GM12878 (cell line): ENCODE measurements at regions not wholly inside any gene's neighbourhood (a gene's known extent, or its start where the extent isn't known, plus 50 kb on each side); places are given as distances from the start of the nearest gene placed in this dataset.

Experiments
- ATF2 ChIP-seq: IDR thresholded peaks from 2 replicates; pipeline ENCODE4 v1.6.1; 2012; ENCODE audit warnings: low read length, inconsistent platforms
- BHLHE40 ChIP-seq, 2 experiments: fragments of 450-650 bp in 1 of 2; IDR thresholded peaks; 2 replicates each; pipeline ENCODE4 v1.6.1; 2011 to 2017; ENCODE audit warnings: low read depth in 2 of 2, borderline replicate concordance in 1 of 2, improper control_type of control experiment in 1 of 2, low read length in 1 of 2, mild to moderate bottlenecking in 1 of 2
- EP300 ChIP-seq, 2 experiments: fragments of 150-350 bp in 1 of 2; IDR thresholded peaks; 2 replicates each; pipeline ENCODE4 v1.6.1; 2011 to 2012; ENCODE audit warnings: low read depth in 2 of 2, low read length in 2 of 2, borderline replicate concordance in 1 of 2, improper control_type of control experiment in 1 of 2, inconsistent platforms in 1 of 2; ENCODE audit not compliant: control insufficient read depth in 1 of 2
- FOS ChIP-seq: IDR thresholded peaks from 3 replicates; pipeline ENCODE4 v1.6.1; 2011; ENCODE audit warnings: borderline replicate concordance; ENCODE audit not compliant: insufficient read length; ENCODE audit errors: extremely low read depth
- GATAD2B ChIP-seq: fragments of 450-650 bp; conservative IDR thresholded peaks from 2 replicates; pipeline ENCODE4 v1.6.1; 2017; ENCODE audit warnings: low read depth, mild to moderate bottlenecking, moderate library complexity
- HDAC6 ChIP-seq: fragments of 200-600 bp; sonication (generic); IDR thresholded peaks from one replicate; pipeline ENCODE4 v1.8.0; 2017; ENCODE audit warnings: antibody characterized with exemption; ENCODE audit not compliant: unreplicated experiment
- HDGF ChIP-seq: fragments of 450-650 bp; IDR thresholded peaks from 2 replicates; pipeline ENCODE4 v1.6.1; 2016; ENCODE audit warnings: antibody characterized with exemption
- IKZF2 ChIP-seq, 2 experiments: fragments of 450-650 bp; IDR thresholded peaks; 2 replicates each; pipeline ENCODE4 v1.6.1; 2017; ENCODE audit warnings: mild to moderate bottlenecking in 2 of 2, moderate library complexity in 2 of 2
- IRF3 ChIP-seq: fragments of 450-650 bp; IDR thresholded peaks from 2 replicates; pipeline ENCODE4 v1.6.1; 2014; ENCODE audit warnings: mild to moderate bottlenecking
- JUND ChIP-seq: IDR thresholded peaks from 2 replicates; pipeline ENCODE4 v1.6.1; 2012; ENCODE audit warnings: low read depth, mild to moderate bottlenecking, low read length, improper control_type of control experiment, moderate library complexity
- KAT2A ChIP-seq: conservative IDR thresholded peaks from 2 replicates; pipeline ENCODE4 v1.6.1; 2011; ENCODE audit warnings: low read depth, low read length; ENCODE audit not compliant: control insufficient read depth
- KDM1A ChIP-seq: fragments of 200-600 bp; sonication (generic); IDR thresholded peaks from 2 replicates; pipeline ENCODE4 v1.6.1; 2016; ENCODE audit warnings: borderline replicate concordance
- MXI1 ChIP-seq: fragments of 150-350 bp; IDR thresholded peaks from 2 replicates; pipeline ENCODE4 v1.6.1; 2011; ENCODE audit warnings: low read depth, mild to moderate bottlenecking, inconsistent platforms, low read length, improper control_type of control experiment
- NFYA ChIP-seq: IDR thresholded peaks from 2 replicates; pipeline ENCODE4 v1.6.1; 2011; ENCODE audit warnings: low read depth, mild to moderate bottlenecking, low read length, improper control_type of control experiment, borderline replicate concordance
- NKRF ChIP-seq: fragments of 450-650 bp; conservative IDR thresholded peaks from 2 replicates; pipeline ENCODE4 v1.6.1; 2017; ENCODE audit warnings: mild to moderate bottlenecking, moderate library complexity
- RB1 ChIP-seq: fragments of 450-650 bp; formaldehyde crosslinking; IDR thresholded peaks from 2 replicates; pipeline ENCODE4 v1.6.1; 2017; ENCODE audit warnings: mild to moderate bottlenecking, borderline replicate concordance
- REST ChIP-seq: IDR thresholded peaks from 2 replicates; pipeline ENCODE4 v1.6.1; 2012; ENCODE audit warnings: mild to moderate bottlenecking, low read depth, low read length
- SIN3A ChIP-seq: IDR thresholded peaks from 2 replicates; pipeline ENCODE4 v1.6.1; 2012; ENCODE audit warnings: low read depth, low read length, improper control_type of control experiment
- SMC3 ChIP-seq: IDR thresholded peaks from 2 replicates; pipeline ENCODE4 v1.6.1; 2011; ENCODE audit warnings: low read length, improper control_type of control experiment, borderline replicate concordance
- TARDBP ChIP-seq: IDR thresholded peaks from 2 replicates; pipeline ENCODE4 v1.6.1; 2016; ENCODE audit warnings: borderline replicate concordance
- USF2 ChIP-seq: IDR thresholded peaks from 2 replicates; pipeline ENCODE4 v1.6.1; 2011; ENCODE audit warnings: low read depth, low read length, improper control_type of control experiment, borderline replicate concordance
- WRNIP1 ChIP-seq: IDR thresholded peaks from 2 replicates; pipeline ENCODE4 v1.6.1; 2011; ENCODE audit warnings: low read depth, low read length, improper control_type of control experiment, borderline replicate concordance

GRCh38 chr2:8551622-8552074 is 130.2 kb upstream of the ID2 start (continued):
- no peak; the same call in 1 of the 2 replicates for TF ChIP-seq USF2
- TF ChIP-seq HDAC6: no peak
- TF ChIP-seq SIN3A: no peak
- TF ChIP-seq IRF3: no peak
- TF ChIP-seq NFYA: no peak
- no peak for TF ChIP-seq KAT2A
- TF ChIP-seq FOS: no peak
- peak in 1 of 2 experiments; percentile 17; a peak in 1 of 4 replicates for TF ChIP-seq EP300 (IDR thresholded peaks at IDR 0.05; ENCODE audit: borderline replicate concordance in 1 of 2, control insufficient read depth in 1 of 2, low read depth in 2 of 2, low read length in 2 of 2)
- TF ChIP-seq IKZF2 (IDR thresholded peaks at IDR 0.05): peak; percentile 31 to 76; a peak in 3 of 4 replicates
- TF ChIP-seq HDGF: peak; percentile 69
- TF ChIP-seq NKRF: no peak
- 0 out of 2 replicates have a peak, but pooled peaks have one; percentile 63 for TF ChIP-seq JUND
- TF ChIP-seq ATF2: no peak
- no peak for TF ChIP-seq RB1
- TF ChIP-seq SMC3: no peak
- TF ChIP-seq GATAD2B: no peak
- no peak for TF ChIP-seq REST
- TF ChIP-seq KDM1A: no peak
- no peak for TF ChIP-seq WRNIP1
- no peak for TF ChIP-seq MXI1
- 0 out of 4 replicates have a peak, but pooled peaks of 1 of the 2 experiments have one; percentile 8 for TF ChIP-seq BHLHE40 (IDR thresholded peaks at IDR 0.05; ENCODE audit: borderline replicate concordance in 1 of 2, low read depth in 2 of 2, low read length in 1 of 2)
- no peak for TF ChIP-seq TARDBP
